Upper lobe of right lung (tissue), 1 donor: ENCODE measurements at regions not wholly inside any gene's neighbourhood (a gene's known extent, or its start where the extent isn't known, plus 50 kb on each side); places are given as distances from the start of the nearest gene placed in this dataset.

Source experiments
- ATAC-seq: fragments of 200-7000 bp; cut with Tn5 transposase; one replicate; pipeline ENCODE4 v1.9.1; 2020; ENCODE audit warnings: mild to moderate bottlenecking, moderate library complexity
- DNase-seq: peaks from one replicate; pipeline ENCODE4 v3.0.0-alpha.2; 2020
- H3K27ac ChIP-seq: fragments of 200-600 bp; one replicate; pipeline ENCODE4 v1.8.0; 2022
- H3K27me3 ChIP-seq: fragments of 200-600 bp; one replicate; pipeline ENCODE4 v1.8.0; 2022; ENCODE audit warnings: mild to moderate bottlenecking
- H3K36me3 ChIP-seq: fragments of 200-600 bp; one replicate; pipeline ENCODE4 v1.8.0; 2022
- H3K4me1 ChIP-seq: fragments of 200-600 bp; one replicate; pipeline ENCODE4 v1.8.0; 2022
- H3K4me3 ChIP-seq: fragments of 200-600 bp; one replicate; pipeline ENCODE4 v1.8.0; 2022; ENCODE audit warnings: mild to moderate bottlenecking
- H3K9me3 ChIP-seq: fragments of 200-600 bp; one replicate; pipeline ENCODE4 v1.8.0; 2022
- intact Hi-C: fragments of 100-400 bp; cut with DNase I; formaldehyde crosslinking; loops from one replicate; pipeline ENCODE4 v1.11.0; 2022
- TF ChIP-seq, protein P1 (sequence below): fragments of 200-600 bp; IDR thresholded peaks from one replicate; pipeline ENCODE4 v1.8.0; 2022; ENCODE audit warnings: antibody characterized with exemption
- donor health status: DM: no; HTN: yes; CAD: no; lungs with severe emphysema.

DNA sequence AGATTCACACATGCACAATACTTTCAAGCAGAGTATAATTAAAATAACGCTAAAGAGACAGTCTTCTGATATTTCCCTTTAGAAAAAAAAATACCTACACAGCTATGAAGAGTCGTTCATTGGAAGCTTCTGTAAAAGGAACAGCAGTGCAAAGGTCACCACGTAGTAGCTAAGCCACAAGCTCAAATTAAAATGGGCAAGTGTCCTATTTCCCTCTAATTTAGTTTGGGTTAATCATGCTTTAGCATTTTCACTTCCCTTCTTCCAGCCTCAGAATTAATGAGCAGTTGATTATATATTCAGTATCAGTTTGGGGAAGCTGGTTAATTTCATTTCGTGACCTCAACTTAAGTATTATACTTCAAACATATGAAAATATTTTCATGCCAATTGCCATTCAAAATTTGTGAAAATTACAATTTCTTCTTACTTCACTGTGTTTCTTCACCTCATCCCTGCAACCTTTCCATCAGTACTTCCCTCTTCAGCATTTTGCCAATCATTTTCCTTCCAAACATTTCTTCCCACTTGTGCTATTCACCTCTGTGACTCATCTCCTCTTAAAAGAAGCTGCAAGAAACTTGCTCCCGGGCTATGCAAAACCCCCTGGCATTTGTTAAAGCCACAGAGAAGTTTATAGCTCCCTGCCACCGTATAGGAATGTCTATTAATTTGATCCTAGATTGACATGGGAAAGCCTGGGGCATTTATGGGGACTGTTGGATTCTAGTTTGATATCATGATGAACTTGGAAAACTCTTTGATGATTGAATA is 83.0 kb downstream of the DMRTA1 start:
- H3K36me3 ChIP-seq = no peaks in the 10 kb centered on the region
- H3K4me1 ChIP-seq = no peaks in the 10 kb centered on the region
- TF ChIP-seq, protein P1, sequence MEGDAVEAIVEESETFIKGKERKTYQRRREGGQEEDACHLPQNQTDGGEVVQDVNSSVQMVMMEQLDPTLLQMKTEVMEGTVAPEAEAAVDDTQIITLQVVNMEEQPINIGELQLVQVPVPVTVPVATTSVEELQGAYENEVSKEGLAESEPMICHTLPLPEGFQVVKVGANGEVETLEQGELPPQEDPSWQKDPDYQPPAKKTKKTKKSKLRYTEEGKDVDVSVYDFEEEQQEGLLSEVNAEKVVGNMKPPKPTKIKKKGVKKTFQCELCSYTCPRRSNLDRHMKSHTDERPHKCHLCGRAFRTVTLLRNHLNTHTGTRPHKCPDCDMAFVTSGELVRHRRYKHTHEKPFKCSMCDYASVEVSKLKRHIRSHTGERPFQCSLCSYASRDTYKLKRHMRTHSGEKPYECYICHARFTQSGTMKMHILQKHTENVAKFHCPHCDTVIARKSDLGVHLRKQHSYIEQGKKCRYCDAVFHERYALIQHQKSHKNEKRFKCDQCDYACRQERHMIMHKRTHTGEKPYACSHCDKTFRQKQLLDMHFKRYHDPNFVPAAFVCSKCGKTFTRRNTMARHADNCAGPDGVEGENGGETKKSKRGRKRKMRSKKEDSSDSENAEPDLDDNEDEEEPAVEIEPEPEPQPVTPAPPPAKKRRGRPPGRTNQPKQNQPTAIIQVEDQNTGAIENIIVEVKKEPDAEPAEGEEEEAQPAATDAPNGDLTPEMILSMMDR = no peak
- DNase-seq (no peak), ATAC-seq (no peak)
- H3K27me3 ChIP-seq = no peaks in the 10 kb centered on the region
- no peak overlapping the region for H3K27ac ChIP-seq
- no peaks in the 10 kb centered on the region for H3K9me3 ChIP-seq
- intact Hi-C loops = no loop called here
- H3K4me3 ChIP-seq = no peak overlapping the region

DNA sequence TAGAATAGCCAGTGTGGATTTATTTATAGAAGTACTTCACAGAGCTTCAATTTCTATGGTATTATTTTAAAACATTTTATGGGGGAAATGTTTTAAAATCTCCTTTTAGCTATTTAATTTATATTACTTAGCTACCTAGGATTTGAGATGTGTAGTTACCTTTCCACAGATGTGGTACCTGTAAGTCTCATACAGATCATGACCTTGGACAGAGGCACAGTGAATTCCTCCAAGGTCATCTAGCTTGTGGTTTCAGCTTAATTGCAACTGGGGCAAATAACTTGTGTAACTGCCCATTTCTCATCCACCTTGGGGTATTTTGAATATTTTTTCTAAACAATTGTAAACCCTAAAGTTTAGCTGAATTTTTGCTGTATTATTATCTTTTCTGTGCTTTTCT is 89.2 kb downstream of the DMRTA1 start:
- TF ChIP-seq, protein P1 = no peak
- ATAC-seq (no peak), DNase-seq (no peak)
- intact Hi-C loops = no loop called here
- Histone ChIP-seq H3K27ac (no peak overlapping the region), H3K4me1 (no peaks in the 10 kb centered on the region), H3K9me3 (no peaks in the 10 kb centered on the region), H3K27me3 (no peaks in the 10 kb centered on the region), H3K4me3 (no peak overlapping the region), H3K36me3 (no peaks in the 10 kb centered on the region)

DNA sequence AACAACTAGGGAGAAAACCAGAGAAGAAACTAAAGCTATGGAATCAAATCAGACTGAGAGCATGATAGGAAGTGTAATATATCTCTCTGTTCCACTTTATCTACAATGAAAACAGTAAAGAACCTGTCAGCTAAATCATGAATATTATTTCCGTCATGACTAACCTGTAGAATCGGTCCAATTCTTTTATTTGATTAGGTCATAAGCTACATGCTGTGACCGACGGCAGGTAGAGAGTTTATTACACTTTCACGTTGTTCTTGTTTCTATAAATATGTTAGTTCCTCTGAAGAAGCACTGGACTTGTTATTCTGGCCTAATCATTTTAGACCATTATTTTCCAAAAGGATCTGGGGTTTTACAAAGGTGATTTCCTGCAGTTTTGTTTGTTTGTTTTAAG is 91.1 kb downstream of the DMRTA1 start:
- Histone ChIP-seq H3K27me3 (no peaks in the 10 kb centered on the region), H3K9me3 (no peaks in the 10 kb centered on the region), H3K27ac (no peak overlapping the region), H3K4me1 (no peaks in the 10 kb centered on the region), H3K36me3 (no peaks in the 10 kb centered on the region), H3K4me3 (no peak overlapping the region)
- TF ChIP-seq, protein P1 = no peak
- no peak for ATAC-seq
- no peak for DNase-seq
- intact Hi-C loops = no loop called here

DNA sequence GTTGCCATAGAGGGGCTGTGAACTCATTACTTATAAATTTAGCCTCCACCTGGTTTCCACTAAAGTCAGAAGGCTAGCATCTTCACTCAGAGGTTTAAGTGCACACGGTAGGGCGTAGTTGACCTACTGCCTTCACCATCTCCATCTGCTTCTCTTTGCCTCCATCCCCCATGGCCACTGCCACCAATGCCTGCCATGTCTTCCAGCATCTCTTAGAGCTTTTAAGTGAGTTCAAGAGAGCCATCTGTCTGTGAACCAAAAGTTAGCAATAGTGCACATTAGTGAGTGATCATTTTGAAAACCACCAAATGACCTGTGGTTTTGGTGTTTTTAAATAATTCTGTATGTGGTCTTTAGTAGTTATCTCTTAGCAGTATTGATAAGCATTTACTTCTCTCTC is 102.0 kb downstream of the DMRTA1 start:
- ATAC-seq (no peak), DNase-seq (no peak)
- no peaks in the 10 kb centered on the region for H3K36me3 ChIP-seq
- H3K4me1 ChIP-seq = no peaks in the 10 kb centered on the region
- no peak overlapping the region for H3K27ac ChIP-seq
- H3K27me3 ChIP-seq = no peaks in the 10 kb centered on the region
- no peaks in the 10 kb centered on the region for H3K9me3 ChIP-seq
- TF ChIP-seq, protein P1 = no peak
- no peak overlapping the region for H3K4me3 ChIP-seq
- intact Hi-C loops = no loop called here

DNA sequence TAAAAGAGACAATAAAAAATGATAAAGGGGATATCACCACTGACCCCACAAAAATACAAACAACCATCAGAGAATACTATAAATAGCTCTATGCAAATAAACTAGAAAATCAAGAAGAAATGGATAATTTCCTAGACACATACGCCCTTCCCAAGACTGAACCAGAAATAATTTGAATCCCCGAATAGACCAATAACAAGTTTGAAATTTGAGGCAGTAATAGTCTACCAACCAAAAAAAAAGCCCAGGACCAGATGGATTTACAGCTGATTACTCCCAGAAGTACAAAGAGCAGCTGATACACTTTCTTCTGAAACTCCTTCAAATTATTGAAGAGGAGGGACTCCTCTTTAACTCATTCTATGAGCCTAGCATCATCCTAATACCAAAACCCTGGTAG is 128.1 kb downstream of the DMRTA1 start:
- ATAC-seq (no peak), DNase-seq (no peak)
- Histone ChIP-seq H3K27me3 (no peaks in the 10 kb centered on the region), H3K36me3 (no peaks in the 10 kb centered on the region), H3K4me1 (no peaks in the 10 kb centered on the region), H3K9me3 (peaks cover 8% of the 10 kb centered on the region), H3K27ac (no peak overlapping the region), H3K4me3 (no peak overlapping the region)
- TF ChIP-seq, protein P1 = no peak
- intact Hi-C loops = no loop called here

DNA sequence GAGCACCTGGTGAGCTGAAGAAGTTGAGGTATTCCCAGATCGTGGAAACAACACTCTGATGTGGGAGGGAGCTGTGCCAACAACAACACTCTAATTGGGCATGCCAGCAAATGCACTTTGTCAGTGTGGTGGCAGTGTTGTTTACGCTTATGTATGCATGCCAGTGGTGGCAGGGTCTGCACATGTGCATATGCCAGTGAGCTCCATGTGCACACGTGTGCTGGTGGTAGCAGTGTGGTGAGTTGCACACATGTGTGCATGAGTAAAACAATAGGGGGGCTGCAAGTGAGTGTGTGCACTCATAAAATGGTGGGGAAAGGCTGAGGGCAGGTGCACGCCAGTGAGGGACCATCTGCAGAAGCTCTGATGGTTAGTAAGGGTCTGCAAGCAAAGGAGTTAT is 134.2 kb downstream of the DMRTA1 start:
- ATAC-seq (no peak), DNase-seq (no peak)
- no peak overlapping the region for H3K27ac ChIP-seq
- H3K4me1 ChIP-seq = no peaks in the 10 kb centered on the region
- H3K36me3 ChIP-seq = no peaks in the 10 kb centered on the region
- peaks cover 4% of the 10 kb centered on the region for H3K9me3 ChIP-seq
- intact Hi-C loops = no loop called here
- H3K4me3 ChIP-seq = no peak overlapping the region
- TF ChIP-seq, protein P1 = no peak
- no peaks in the 10 kb centered on the region for H3K27me3 ChIP-seq
